ENCODE measurements at regions not wholly inside any gene's neighbourhood (a gene's known extent, or its start where the extent isn't known, plus 50 kb on each side); places are given as distances from the start of the nearest gene placed in this dataset.

- Histone ChIP-seq H3K9me3 (ENCODE audit: low read depth, low read length) (no peaks in the 10 kb centered on the region), H3K27me3 (ENCODE audit: insufficient read depth, low read length) (no peaks in the 10 kb centered on the region), H3K4me3 (ENCODE audit: low read length) (no peak overlapping the region), H3K4me1 (ENCODE audit: insufficient read depth, low read length) (no peaks in the 10 kb centered on the region)
Observed at GRCh38 chr14:97848317-97848980, 1051.3 kb downstream of the VRK1 start.

GRCh38 chr14:97850466-97850865 is 1053.3 kb downstream of the VRK1 start:
- Histone ChIP-seq H3K27me3 (ENCODE audit: insufficient read depth, low read length) (no peaks in the 10 kb centered on the region), H3K4me3 (ENCODE audit: low read length) (no peak overlapping the region), H3K9me3 (ENCODE audit: low read depth, low read length) (no peaks in the 10 kb centered on the region), H3K4me1 (ENCODE audit: insufficient read depth, low read length) (no peaks in the 10 kb centered on the region)

GRCh38 chr14:97850886-97851285 is 1053.7 kb downstream of the VRK1 start:
- Histone ChIP-seq H3K4me3 (ENCODE audit: low read length) (no peak overlapping the region), H3K27me3 (ENCODE audit: insufficient read depth, low read length) (no peaks in the 10 kb centered on the region), H3K4me1 (ENCODE audit: insufficient read depth, low read length) (no peaks in the 10 kb centered on the region), H3K9me3 (ENCODE audit: low read depth, low read length) (no peaks in the 10 kb centered on the region)

GRCh38 chr14:97851428-97851995 is 1054.3 kb downstream of the VRK1 start:
- Histone ChIP-seq H3K4me1 (ENCODE audit: insufficient read depth, low read length) (no peaks in the 10 kb centered on the region), H3K4me3 (ENCODE audit: low read length) (no peak overlapping the region), H3K9me3 (ENCODE audit: low read depth, low read length) (no peaks in the 10 kb centered on the region), H3K27me3 (ENCODE audit: insufficient read depth, low read length) (no peaks in the 10 kb centered on the region)

GRCh38 chr14:97854918-97855317 is 1057.7 kb downstream of the VRK1 start:
- no peak overlapping the region for H3K4me3 ChIP-seq (ENCODE audit: low read length)
- H3K9me3 ChIP-seq (ENCODE audit: low read depth, low read length) = no peaks in the 10 kb centered on the region
- no peaks in the 10 kb centered on the region for H3K27me3 ChIP-seq (ENCODE audit: insufficient read depth, low read length)
- H3K4me1 ChIP-seq (ENCODE audit: insufficient read depth, low read length) = no peaks in the 10 kb centered on the region

- no peaks in the 10 kb centered on the region for H3K4me1 ChIP-seq (ENCODE audit: insufficient read depth, low read length)
- no peak overlapping the region for H3K4me3 ChIP-seq (ENCODE audit: low read length)
- H3K27me3 ChIP-seq (ENCODE audit: insufficient read depth, low read length) = no peaks in the 10 kb centered on the region
- no peaks in the 10 kb centered on the region for H3K9me3 ChIP-seq (ENCODE audit: low read depth, low read length)
Observed at GRCh38 chr14:97866195-97866594, 1069.0 kb downstream of the VRK1 start.

GRCh38 chr14:97866664-97867063 is 1069.5 kb downstream of the VRK1 start:
- H3K4me1 ChIP-seq (ENCODE audit: insufficient read depth, low read length) = no peaks in the 10 kb centered on the region
- no peaks in the 10 kb centered on the region for H3K27me3 ChIP-seq (ENCODE audit: insufficient read depth, low read length)
- H3K9me3 ChIP-seq (ENCODE audit: low read depth, low read length) = no peaks in the 10 kb centered on the region
- H3K4me3 ChIP-seq (ENCODE audit: low read length) = no peak overlapping the region

GRCh38 chr14:97873291-97873690 is 1076.1 kb downstream of the VRK1 start:
- H3K9me3 ChIP-seq (ENCODE audit: low read depth, low read length) = no peaks in the 10 kb centered on the region
- H3K4me1 ChIP-seq (ENCODE audit: insufficient read depth, low read length) = no peaks in the 10 kb centered on the region
- no peak overlapping the region for H3K4me3 ChIP-seq (ENCODE audit: low read length)
- no peaks in the 10 kb centered on the region for H3K27me3 ChIP-seq (ENCODE audit: insufficient read depth, low read length)

GRCh38 chr14:97874394-97874793 is 1077.2 kb downstream of the VRK1 start:
- H3K9me3 ChIP-seq (ENCODE audit: low read depth, low read length) = no peaks in the 10 kb centered on the region
- H3K4me3 ChIP-seq (ENCODE audit: low read length) = no peak overlapping the region

GRCh38 chr14:97878206-97878605 is 1081.0 kb downstream of the VRK1 start:
- Histone ChIP-seq H3K27me3 (ENCODE audit: insufficient read depth, low read length) (no peaks in the 10 kb centered on the region), H3K4me1 (ENCODE audit: insufficient read depth, low read length) (no peaks in the 10 kb centered on the region), H3K4me3 (ENCODE audit: low read length) (no peak overlapping the region), H3K9me3 (ENCODE audit: low read depth, low read length) (no peaks in the 10 kb centered on the region)

More at GRCh38 chr14:97874394-97874793, 1077.2 kb downstream of the VRK1 start:
- Histone ChIP-seq H3K4me1 (ENCODE audit: insufficient read depth, low read length) (no peaks in the 10 kb centered on the region), H3K27me3 (ENCODE audit: insufficient read depth, low read length) (no peaks in the 10 kb centered on the region)

GRCh38 chr14:97878727-97879126 is 1081.5 kb downstream of the VRK1 start:
- no peaks in the 10 kb centered on the region for H3K27me3 ChIP-seq (ENCODE audit: insufficient read depth, low read length)
- H3K4me1 ChIP-seq (ENCODE audit: insufficient read depth, low read length) = no peaks in the 10 kb centered on the region
- H3K4me3 ChIP-seq (ENCODE audit: low read length) = no peak overlapping the region
- no peaks in the 10 kb centered on the region for H3K9me3 ChIP-seq (ENCODE audit: low read depth, low read length)

- Histone ChIP-seq H3K4me3 (ENCODE audit: low read length) (no peak overlapping the region), H3K4me1 (ENCODE audit: insufficient read depth, low read length) (no peaks in the 10 kb centered on the region), H3K9me3 (ENCODE audit: low read depth, low read length) (no peaks in the 10 kb centered on the region), H3K27me3 (ENCODE audit: insufficient read depth, low read length) (no peaks in the 10 kb centered on the region)
Observed at GRCh38 chr14:97887690-97888089, 1090.5 kb downstream of the VRK1 start.

- Histone ChIP-seq H3K4me1 (ENCODE audit: insufficient read depth, low read length) (no peaks in the 10 kb centered on the region), H3K4me3 (ENCODE audit: low read length) (no peak overlapping the region), H3K27me3 (ENCODE audit: insufficient read depth, low read length) (no peaks in the 10 kb centered on the region), H3K9me3 (ENCODE audit: low read depth, low read length) (no peaks in the 10 kb centered on the region)
Observed at GRCh38 chr14:97888331-97888730, 1091.1 kb downstream of the VRK1 start.

GRCh38 chr14:97891515-97891914 is 1094.3 kb downstream of the VRK1 start:
- no peak overlapping the region for H3K4me3 ChIP-seq (ENCODE audit: low read length)
- H3K27me3 ChIP-seq (ENCODE audit: insufficient read depth, low read length) = no peaks in the 10 kb centered on the region
- no peaks in the 10 kb centered on the region for H3K9me3 ChIP-seq (ENCODE audit: low read depth, low read length)
- H3K4me1 ChIP-seq (ENCODE audit: insufficient read depth, low read length) = no peaks in the 10 kb centered on the region

GRCh38 chr14:97894552-97894951 is 1097.4 kb downstream of the VRK1 start:
- Histone ChIP-seq H3K4me1 (ENCODE audit: insufficient read depth, low read length) (no peaks in the 10 kb centered on the region), H3K4me3 (ENCODE audit: low read length) (no peak overlapping the region), H3K27me3 (ENCODE audit: insufficient read depth, low read length) (no peaks in the 10 kb centered on the region), H3K9me3 (ENCODE audit: low read depth, low read length) (no peaks in the 10 kb centered on the region)

GRCh38 chr14:97900196-97900854 is 1103.1 kb downstream of the VRK1 start:
- H3K27me3 ChIP-seq (ENCODE audit: insufficient read depth, low read length) = no peaks in the 10 kb centered on the region
- H3K4me3 ChIP-seq (ENCODE audit: low read length) = no peak overlapping the region
- no peaks in the 10 kb centered on the region for H3K4me1 ChIP-seq (ENCODE audit: insufficient read depth, low read length)
- H3K9me3 ChIP-seq (ENCODE audit: low read depth, low read length) = no peaks in the 10 kb centered on the region
